SK-N-SH (cell line): ENCODE measurements at regions not wholly inside any gene's neighbourhood (a gene's known extent, or its start where the extent isn't known, plus 50 kb on each side); places are given as distances from the start of the nearest gene placed in this dataset.

ENCODE experiments used
- CTCF ChIA-PET: fragments of 300-600, 350-600 bp; formaldehyde crosslinking; extraction: SDS; loops from one replicate; lab custom pipeline; 2021; lab: Yijun Ruan, JAX
- POLR2A ChIA-PET: fragments of 350-600 bp; sonication (Branson Sonifier 250); formaldehyde crosslinking; extraction: SDS; loops from one replicate; lab custom pipeline; 2020; ENCODE audit warnings: antibody characterized with exemption, inconsistent platforms; lab: Yijun Ruan, JAX
- DNase-seq: peaks from one replicate; pipeline ENCODE4 v3.0.0; 2012
- H2AFZ ChIP-seq: fragments of 200-600 bp; sonication (generic); 2 replicates; pipeline ENCODE4 v1.8.1; 2016; ENCODE audit warnings: antibody characterized with exemption, mild to moderate bottlenecking, low read depth
- H3F3A ChIP-seq: fragments of 200-600 bp; sonication (generic); replicated peaks from 2 replicates; pipeline ENCODE3; 2016; ENCODE audit warnings: antibody characterized with exemption, mild to moderate bottlenecking; ENCODE audit not compliant: insufficient read depth
- H3K27ac ChIP-seq, 2 experiments: fragments of 200-500 bp in 1 of 2; fragments of 200-600 bp in 1 of 2; sonication (Bioruptor generic) in 1 of 2; sonication (generic), shearing (Covaris generic) in 1 of 2; 2 replicates each; pipeline versions ENCODE4 v1.5.1 to v1.6.1; 2014 to 2016; ENCODE audit warnings: low read depth in 2 of 2, inconsistent platforms in 1 of 2, low read length in 1 of 2, mild to moderate bottlenecking in 1 of 2, mixed read lengths in 1 of 2
- H3K27me3 ChIP-seq: fragments of 200-600 bp; sonication (generic), shearing (Covaris generic); 2 replicates; pipeline ENCODE4 v1.6.1; 2016; ENCODE audit warnings: mixed run types; ENCODE audit not compliant: insufficient read depth
- H3K36me3 ChIP-seq, 2 experiments: fragments of 200-500 bp in 1 of 2; fragments of 200-600 bp in 1 of 2; sonication (Bioruptor generic) in 1 of 2; sonication (generic) in 1 of 2; replicated peaks in 1 of 2; 2 replicates each; pipeline versions ENCODE3 to v1.5.1; 2014 to 2016; ENCODE audit warnings: low read length in 1 of 2, mild to moderate bottlenecking in 1 of 2; ENCODE audit not compliant: insufficient read depth in 2 of 2, control insufficient read depth in 1 of 2
- H3K4me1 ChIP-seq, 2 experiments: fragments of 200-500 bp in 1 of 2; fragments of 200-600 bp in 1 of 2; sonication (Bioruptor generic) in 1 of 2; sonication (generic), shearing (Covaris generic) in 1 of 2; 2 replicates each; pipeline versions ENCODE4 v1.5.1 to v1.6.1; 2014 to 2016; ENCODE audit warnings: low read depth in 1 of 2, low read length in 1 of 2, mixed run types in 1 of 2; ENCODE audit not compliant: insufficient read depth in 2 of 2, control insufficient read depth in 1 of 2
- H3K4me2 ChIP-seq: fragments of 200-600 bp; sonication (generic), shearing (Covaris generic); 2 replicates; pipeline ENCODE4 v1.6.1; 2017; ENCODE audit warnings: mixed run types
- H3K4me3 ChIP-seq, 2 experiments: fragments of 200-500 bp in 1 of 2; fragments of 200-600 bp in 1 of 2; sonication (Bioruptor generic) in 1 of 2; sonication (generic), shearing (Covaris generic) in 1 of 2; 2 replicates each; pipeline versions ENCODE4 v1.5.1 to v1.8.1; 2014 to 2016; ENCODE audit warnings: low read depth in 2 of 2, inconsistent platforms in 1 of 2, low read length in 1 of 2, mild to moderate bottlenecking in 1 of 2, mixed read lengths in 1 of 2, moderate library complexity in 1 of 2
- H3K79me2 ChIP-seq: fragments of 200-600 bp; sonication (generic); 2 replicates; pipeline ENCODE4 v1.8.1; 2017; ENCODE audit warnings: mild to moderate bottlenecking; ENCODE audit not compliant: insufficient read depth
- H3K9ac ChIP-seq: fragments of 200-600 bp; sonication (generic); 2 replicates; pipeline ENCODE4 v1.6.1; 2017; ENCODE audit warnings: mixed run types
- H3K9me2 ChIP-seq: fragments of 200-600 bp; sonication (generic); 2 replicates; pipeline ENCODE4 v1.6.1; 2017; ENCODE audit warnings: mixed run types
- H3K9me3 ChIP-seq: fragments of 200-600 bp; sonication (generic); 2 replicates; pipeline ENCODE4 v1.6.1; 2017; ENCODE audit warnings: mixed run types, mild to moderate bottlenecking, moderate library complexity
- H4K20me1 ChIP-seq: fragments of 200-600 bp; sonication (generic); 2 replicates; pipeline ENCODE4 v1.6.1; 2017; ENCODE audit warnings: mild to moderate bottlenecking, mixed run types; ENCODE audit not compliant: insufficient read depth
- CHD2 ChIP-seq: fragments of 150-350 bp; IDR thresholded peaks from 2 replicates; pipeline ENCODE4 v1.6.1; 2018; ENCODE audit warnings: low read length; ENCODE audit not compliant: partially characterized antibody
- ELF1 ChIP-seq: IDR thresholded peaks from 2 replicates; pipeline ENCODE4 v1.4.0; 2012
- EZH2phosphoT487 ChIP-seq: fragments of 200-600 bp; sonication (generic); IDR thresholded peaks from 2 replicates; pipeline ENCODE4 v1.6.1; 2017; ENCODE audit warnings: low read depth, mixed run types, mild to moderate bottlenecking, antibody characterized with exemption, moderate library complexity, borderline replicate concordance
- FOSL2 ChIP-seq: IDR thresholded peaks from 2 replicates; pipeline ENCODE4 v1.4.0; 2012; ENCODE audit warnings: low read depth, mild to moderate bottlenecking, moderate library complexity, borderline replicate concordance
- FOXJ3 ChIP-seq: sonication (generic); formaldehyde crosslinking; IDR thresholded peaks from 2 replicates; pipeline ENCODE4 v1.5.1; 2020; ENCODE audit warnings: mild to moderate bottlenecking, missing genetic modification reagents
- GABPA ChIP-seq: IDR thresholded peaks from 2 replicates; pipeline ENCODE4 v1.4.0; 2012; ENCODE audit warnings: low read depth, mild to moderate bottlenecking
- GATA2 ChIP-seq: sonication (generic); formaldehyde crosslinking; IDR thresholded peaks from 2 replicates; pipeline ENCODE4 v1.5.0; 2020; ENCODE audit warnings: mild to moderate bottlenecking, missing genetic modification reagents
- IRF3 ChIP-seq: fragments of 150-350 bp; IDR thresholded peaks from 2 replicates; pipeline ENCODE4 v1.6.1; 2016; ENCODE audit warnings: mild to moderate bottlenecking, low read depth, low read length
- JUND ChIP-seq: IDR thresholded peaks from 2 replicates; pipeline ENCODE4 v1.4.0; 2012
- MEF2A ChIP-seq: IDR thresholded peaks from 2 replicates; pipeline ENCODE4 v1.4.0; 2012; ENCODE audit warnings: low read depth, borderline replicate concordance
- NFIC ChIP-seq: IDR thresholded peaks from 2 replicates; pipeline ENCODE4 v1.4.0; 2012; ENCODE audit warnings: borderline replicate concordance
- PBX3 ChIP-seq: IDR thresholded peaks from 2 replicates; pipeline ENCODE4; 2012
- POLR2AphosphoS5 ChIP-seq: IDR thresholded peaks from 2 replicates; pipeline ENCODE4 v1.6.1; 2012; ENCODE audit warnings: low read depth, low read length
- REST ChIP-seq: IDR thresholded peaks from 2 replicates; pipeline ENCODE4 v1.6.1; 2012; ENCODE audit warnings: mild to moderate bottlenecking, low read depth, low read length, moderate library complexity
- SIN3A ChIP-seq: IDR thresholded peaks from 2 replicates; pipeline ENCODE4 v1.6.1; 2012; ENCODE audit warnings: low read depth, mild to moderate bottlenecking, low read length, moderate library complexity, borderline replicate concordance
- SMC3 ChIP-seq: IDR thresholded peaks from 2 replicates; pipeline ENCODE4 v1.6.1; 2012; ENCODE audit warnings: low read depth, low read length, improper control_type of control experiment
- ZBTB33 ChIP-seq: IDR thresholded peaks from 2 replicates; pipeline ENCODE4 v1.4.0; 2012; ENCODE audit warnings: low read depth, borderline replicate concordance
- WGBS: methylation state at CpG from one replicate; pipeline ENCODE4 v1.1.6; 2017; ENCODE audit warnings: low lambda C conversion rate; 5-methylcytosine and 5-hydroxymethylcytosine counted together
- TF ChIP-seq, protein P1 (sequence below): fragments of 200-600 bp; sonication (generic); IDR thresholded peaks from 2 replicates; pipeline ENCODE4 v1.6.1; 2017; ENCODE audit warnings: antibody characterized with exemption, mild to moderate bottlenecking, moderate library complexity
- TF ChIP-seq, protein P2 (sequence below): IDR thresholded peaks from 2 replicates; pipeline ENCODE4 v1.4.0; 2012; ENCODE audit warnings: low read depth

GRCh38 chr5:86008293-86008692, 609.4 kb upstream of the COX7C start:
- Histone ChIP-seq H3K4me2 (no peak overlapping the region), H3K9me2 (no peaks in the 10 kb centered on the region), H3K9me3 (no peaks in the 10 kb centered on the region), H4K20me1 (no peaks in the 10 kb centered on the region), H3K27me3 (no peaks in the 10 kb centered on the region), H3F3A (no peaks in the 10 kb centered on the region), H3K9ac (no peak overlapping the region), H3K79me2 (no peaks in the 10 kb centered on the region), H3K4me3 (no peak overlapping the region), H3K4me1 (no peaks in the 10 kb centered on the region), H3K27ac (no peak overlapping the region), H2AFZ (no peak overlapping the region), H3K36me3 (no peaks in the 10 kb centered on the region)
- CTCF ChIA-PET: no interaction called here
- POLR2A ChIA-PET: no interaction called here
- WGBS: 2% methylated on average over 2 of the region's 2 CpGs
- TF ChIP-seq FOSL2 (no peak), POLR2AphosphoS5 (no peak), SIN3A (no peak), EZH2phosphoT487 (no peak), CHD2 (no peak), SMC3 (no peak), ZBTB33 (no peak), MEF2A (no peak), JUND (no peak), GATA2 (CRISPR knock-in tag) (no peak), NFIC (no peak), PBX3 (no peak), FOXJ3 (CRISPR knock-in tag) (no peak)
- DNase-seq: no peak

- no peaks in the 10 kb centered on the region for H4K20me1 ChIP-seq
- H3K27me3 ChIP-seq: no peaks in the 10 kb centered on the region
- no peaks in the 10 kb centered on the region for H3K9me3 ChIP-seq
- H3K4me3 ChIP-seq: no peak overlapping the region
- CTCF ChIA-PET: no interaction called here
- H3K4me2 ChIP-seq: no peak overlapping the region
- 6% methylated on average over 3 of the region's 3 CpGs for WGBS
- H3K9me2 ChIP-seq: no peaks in the 10 kb centered on the region
- H3K27ac ChIP-seq: no peak overlapping the region
- H3K4me1 ChIP-seq: no peaks in the 10 kb centered on the region
- H3K9ac ChIP-seq: no peak overlapping the region
- no peak for DNase-seq
- H3F3A ChIP-seq: no peaks in the 10 kb centered on the region
- no peak overlapping the region for H2AFZ ChIP-seq
- H3K79me2 ChIP-seq: no peaks in the 10 kb centered on the region
- H3K36me3 ChIP-seq: no peaks in the 10 kb centered on the region
- POLR2A ChIA-PET: no interaction called here
- TF ChIP-seq EZH2phosphoT487 (no peak), GABPA (no peak), IRF3 (no peak), ELF1 (no peak), FOXJ3 (CRISPR knock-in tag) (no peak), REST (no peak)
- TF ChIP-seq, protein P1, sequence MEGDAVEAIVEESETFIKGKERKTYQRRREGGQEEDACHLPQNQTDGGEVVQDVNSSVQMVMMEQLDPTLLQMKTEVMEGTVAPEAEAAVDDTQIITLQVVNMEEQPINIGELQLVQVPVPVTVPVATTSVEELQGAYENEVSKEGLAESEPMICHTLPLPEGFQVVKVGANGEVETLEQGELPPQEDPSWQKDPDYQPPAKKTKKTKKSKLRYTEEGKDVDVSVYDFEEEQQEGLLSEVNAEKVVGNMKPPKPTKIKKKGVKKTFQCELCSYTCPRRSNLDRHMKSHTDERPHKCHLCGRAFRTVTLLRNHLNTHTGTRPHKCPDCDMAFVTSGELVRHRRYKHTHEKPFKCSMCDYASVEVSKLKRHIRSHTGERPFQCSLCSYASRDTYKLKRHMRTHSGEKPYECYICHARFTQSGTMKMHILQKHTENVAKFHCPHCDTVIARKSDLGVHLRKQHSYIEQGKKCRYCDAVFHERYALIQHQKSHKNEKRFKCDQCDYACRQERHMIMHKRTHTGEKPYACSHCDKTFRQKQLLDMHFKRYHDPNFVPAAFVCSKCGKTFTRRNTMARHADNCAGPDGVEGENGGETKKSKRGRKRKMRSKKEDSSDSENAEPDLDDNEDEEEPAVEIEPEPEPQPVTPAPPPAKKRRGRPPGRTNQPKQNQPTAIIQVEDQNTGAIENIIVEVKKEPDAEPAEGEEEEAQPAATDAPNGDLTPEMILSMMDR: no peak
- TF ChIP-seq, protein P2, sequence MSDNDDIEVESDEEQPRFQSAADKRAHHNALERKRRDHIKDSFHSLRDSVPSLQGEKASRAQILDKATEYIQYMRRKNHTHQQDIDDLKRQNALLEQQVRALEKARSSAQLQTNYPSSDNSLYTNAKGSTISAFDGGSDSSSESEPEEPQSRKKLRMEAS: no peak
Measured at GRCh38 chr5:86008704-86009103, 609.0 kb upstream of the COX7C start.
